ENCODE measurements at regions not wholly inside any gene's neighbourhood (a gene's known extent, or its start where the extent isn't known, plus 50 kb on each side); places are given as distances from the start of the nearest gene placed in this dataset.

DNA sequence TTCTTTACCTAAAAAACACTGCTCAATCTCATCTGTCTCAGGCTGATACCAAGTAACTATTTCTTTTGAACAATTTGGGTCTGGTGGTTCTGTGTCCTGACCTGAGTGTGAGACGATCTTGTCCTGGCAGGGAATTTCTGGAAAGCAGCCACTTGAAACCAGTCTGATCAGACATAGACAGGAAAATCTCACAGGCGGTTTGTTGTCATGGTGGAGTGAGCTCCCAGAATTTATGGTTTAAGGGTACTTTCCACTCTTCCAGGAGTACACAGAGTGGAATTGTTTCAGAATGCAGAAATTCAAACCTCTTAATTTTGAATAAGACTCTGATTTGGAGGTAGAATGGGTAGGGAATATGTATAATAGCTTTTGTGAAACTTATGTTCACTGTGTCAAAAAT lies 268.2 kb downstream of the ISL1 start:
- no peak for DNase-seq (ENCODE audit: low read depth, low spot score)
- H3K9me3 ChIP-seq (ENCODE audit: insufficient read depth, low read length): no peaks in the 10 kb centered on the region
- no peaks in the 10 kb centered on the region for H3K27me3 ChIP-seq (ENCODE audit: insufficient read depth, insufficient read length)
- no peak overlapping the region for H3K4me3 ChIP-seq (ENCODE audit: insufficient read length, low read depth)
- H3K9ac ChIP-seq (ENCODE audit: insufficient read length, low read depth): no peak overlapping the region
- no peaks in the 10 kb centered on the region for H3K4me1 ChIP-seq (ENCODE audit: insufficient read depth, insufficient read length)
- no peak for TF ChIP-seq YY1 (IDR thresholded peaks at IDR 0.05; ENCODE audit: insufficient read depth, insufficient read length)
- no peak for TF ChIP-seq SUZ12 (IDR thresholded peaks at IDR 0.05; ENCODE audit: extremely low read depth, insufficient read depth, insufficient read length)
- no peak for TF ChIP-seq ZNF274 (IDR thresholded peaks at IDR 0.05; ENCODE audit: low read depth, low read length)
- no peaks in the 10 kb centered on the region for H3K36me3 ChIP-seq (ENCODE audit: insufficient read depth, insufficient read length, low read length)

DNA sequence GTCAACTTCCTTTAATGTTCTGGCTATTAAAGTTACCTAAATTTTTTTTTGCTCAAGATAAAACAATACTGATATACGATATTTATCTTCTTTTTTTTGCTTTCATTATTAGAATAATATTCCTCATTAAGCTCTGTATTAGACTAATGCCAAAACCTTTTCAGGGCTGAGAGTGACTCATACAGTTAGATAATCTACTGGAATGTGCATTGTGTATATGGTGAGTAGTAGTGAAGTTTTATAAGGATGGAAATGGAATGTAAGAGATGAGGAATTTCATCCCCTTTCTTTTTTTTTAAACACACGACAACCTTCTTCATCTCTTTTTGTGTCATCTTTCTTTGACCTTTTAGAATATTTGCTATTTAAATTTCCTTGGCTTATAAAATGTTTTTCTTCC lies 268.6 kb downstream of the ISL1 start:
- no peaks in the 10 kb centered on the region for H3K27me3 ChIP-seq (ENCODE audit: insufficient read depth, insufficient read length)
- no peak for DNase-seq (ENCODE audit: low read depth, low spot score)
- TF ChIP-seq YY1 (IDR thresholded peaks at IDR 0.05; ENCODE audit: insufficient read depth, insufficient read length) (no peak), ZNF274 (IDR thresholded peaks at IDR 0.05; ENCODE audit: low read depth, low read length) (no peak), SUZ12 (IDR thresholded peaks at IDR 0.05; ENCODE audit: extremely low read depth, insufficient read depth, insufficient read length) (no peak)

DNA sequence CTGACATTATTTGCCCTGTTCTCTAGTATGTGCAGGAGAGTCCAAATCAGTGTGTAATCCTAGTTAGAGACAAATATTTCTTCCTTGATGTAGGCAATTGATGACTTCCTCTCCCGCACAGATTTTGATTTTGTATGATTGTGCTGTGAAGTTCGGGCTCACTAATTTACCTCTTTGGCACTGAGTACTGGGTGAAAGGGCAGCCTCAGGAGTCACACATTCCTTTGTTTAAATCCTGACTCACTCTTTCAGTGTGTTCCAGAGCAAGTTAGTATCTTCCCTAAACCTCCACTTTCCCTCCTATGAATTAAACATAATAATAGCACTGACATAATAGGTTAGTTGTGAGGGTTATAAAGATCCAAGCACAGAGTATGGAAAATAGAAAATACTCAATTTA lies 269.7 kb downstream of the ISL1 start:
- Histone ChIP-seq H3K9ac (ENCODE audit: insufficient read length, low read depth) (no peak overlapping the region), H3K27me3 (ENCODE audit: insufficient read depth, insufficient read length) (no peaks in the 10 kb centered on the region), H3K4me1 (ENCODE audit: insufficient read depth, insufficient read length) (no peaks in the 10 kb centered on the region), H3K4me3 (ENCODE audit: insufficient read length, low read depth) (no peak overlapping the region), H3K36me3 (ENCODE audit: insufficient read depth, insufficient read length, low read length) (no peaks in the 10 kb centered on the region), H3K9me3 (ENCODE audit: insufficient read depth, low read length) (no peaks in the 10 kb centered on the region)
- no peak for TF ChIP-seq YY1 (IDR thresholded peaks at IDR 0.05; ENCODE audit: insufficient read depth, insufficient read length)
- no peak for TF ChIP-seq ZNF274 (IDR thresholded peaks at IDR 0.05; ENCODE audit: low read depth, low read length)
- no peak for TF ChIP-seq SUZ12 (IDR thresholded peaks at IDR 0.05; ENCODE audit: extremely low read depth, insufficient read depth, insufficient read length)
- no peak for DNase-seq (ENCODE audit: low read depth, low spot score)

More for the DNA sequence above, 268.6 kb downstream of the ISL1 start:
- Histone ChIP-seq H3K4me3 (ENCODE audit: insufficient read length, low read depth) (no peak overlapping the region), H3K9ac (ENCODE audit: insufficient read length, low read depth) (no peak overlapping the region), H3K36me3 (ENCODE audit: insufficient read depth, insufficient read length, low read length) (no peaks in the 10 kb centered on the region), H3K9me3 (ENCODE audit: insufficient read depth, low read length) (no peaks in the 10 kb centered on the region), H3K4me1 (ENCODE audit: insufficient read depth, insufficient read length) (no peaks in the 10 kb centered on the region)

DNA sequence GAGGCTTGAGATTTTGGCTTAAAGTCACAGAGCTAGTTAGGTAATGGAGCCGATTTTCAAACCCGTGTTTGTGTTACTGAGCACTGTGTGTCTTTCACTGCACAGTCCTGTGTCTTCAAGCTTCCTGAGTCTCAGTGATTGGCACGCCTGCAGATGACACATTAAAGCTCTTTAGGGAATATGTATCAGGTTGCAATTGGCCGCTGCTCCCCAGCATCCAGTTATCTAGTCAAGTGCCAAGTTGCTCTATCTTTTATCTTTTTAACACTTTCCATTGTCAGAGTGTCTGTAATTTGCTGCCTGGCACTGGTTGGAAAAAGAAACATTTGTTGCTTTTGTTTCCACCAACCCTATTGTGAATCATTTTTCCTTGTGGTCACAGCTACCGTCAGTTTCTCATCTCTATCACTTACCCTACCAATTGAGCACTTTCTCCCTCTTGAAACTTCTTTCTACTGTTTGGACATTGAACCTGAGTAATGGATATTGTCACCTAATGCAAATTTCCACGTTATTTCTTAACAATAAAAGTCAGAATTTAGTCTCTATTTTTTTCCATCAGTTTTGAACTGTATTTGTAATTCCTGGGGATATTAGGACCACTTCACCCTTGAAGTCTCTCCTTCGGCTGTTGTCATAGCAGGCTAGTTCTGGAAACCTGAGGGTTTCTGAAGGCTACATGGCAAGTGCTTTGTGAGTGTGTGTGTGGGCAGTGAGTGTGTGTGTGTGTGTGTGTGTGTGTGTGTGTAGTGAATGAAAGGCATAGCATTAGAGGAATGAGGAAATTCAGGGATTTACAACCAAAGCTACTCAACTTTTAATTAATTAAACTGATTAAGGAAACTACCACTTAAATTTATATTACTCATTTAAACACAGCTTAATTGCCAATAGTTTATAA lies 274.3 kb downstream of the ISL1 start:
- H3K27me3 ChIP-seq (ENCODE audit: insufficient read depth, insufficient read length): no peaks in the 10 kb centered on the region
- no peaks in the 10 kb centered on the region for H3K36me3 ChIP-seq (ENCODE audit: insufficient read depth, insufficient read length, low read length)
- no peak for DNase-seq (ENCODE audit: low read depth, low spot score)

DNA sequence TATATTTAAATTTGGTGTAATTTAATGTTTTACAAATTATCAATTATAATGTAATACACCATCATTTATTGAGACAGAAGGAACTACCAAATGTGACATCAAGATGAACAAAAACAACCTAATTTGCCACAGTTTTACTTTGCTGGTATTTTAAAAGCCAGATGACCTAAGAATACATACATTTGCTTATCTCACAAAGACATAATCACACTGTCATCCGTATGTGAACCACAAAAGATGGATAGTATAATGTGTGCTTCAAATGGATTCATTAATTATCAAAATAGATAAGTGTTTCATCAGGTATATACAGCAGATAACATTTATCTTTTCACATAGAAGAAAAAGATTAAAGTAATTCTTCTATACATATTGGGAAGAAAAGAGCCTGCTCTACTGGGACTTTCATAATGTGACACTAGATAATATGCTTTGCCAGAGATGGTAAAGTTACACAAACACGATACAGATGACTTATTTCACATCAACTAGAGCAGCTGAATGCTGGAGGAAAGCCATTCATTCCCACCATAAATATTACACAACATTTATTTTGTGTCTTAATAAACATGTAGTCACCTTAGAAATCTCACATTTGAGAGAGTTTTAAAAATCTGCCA lies 278.5 kb downstream of the ISL1 start:
- H3K9me3 ChIP-seq (ENCODE audit: insufficient read depth, low read length): no peaks in the 10 kb centered on the region
- DNase-seq (ENCODE audit: low read depth, low spot score): no peak
- TF ChIP-seq SUZ12 (IDR thresholded peaks at IDR 0.05; ENCODE audit: extremely low read depth, insufficient read depth, insufficient read length) (no peak), YY1 (IDR thresholded peaks at IDR 0.05; ENCODE audit: insufficient read depth, insufficient read length) (no peak), ZNF274 (IDR thresholded peaks at IDR 0.05; ENCODE audit: low read depth, low read length) (no peak)
- no peaks in the 10 kb centered on the region for H3K36me3 ChIP-seq (ENCODE audit: insufficient read depth, insufficient read length, low read length)
- H3K4me1 ChIP-seq (ENCODE audit: insufficient read depth, insufficient read length): no peaks in the 10 kb centered on the region
- no peak overlapping the region for H3K9ac ChIP-seq (ENCODE audit: insufficient read length, low read depth)
- no peak overlapping the region for H3K4me3 ChIP-seq (ENCODE audit: insufficient read length, low read depth)
- H3K27me3 ChIP-seq (ENCODE audit: insufficient read depth, insufficient read length): no peaks in the 10 kb centered on the region

More for the DNA sequence above, 274.3 kb downstream of the ISL1 start:
- no peak for TF ChIP-seq YY1 (IDR thresholded peaks at IDR 0.05; ENCODE audit: insufficient read depth, insufficient read length)
- no peak for TF ChIP-seq ZNF274 (IDR thresholded peaks at IDR 0.05; ENCODE audit: low read depth, low read length)
- no peak for TF ChIP-seq SUZ12 (IDR thresholded peaks at IDR 0.05; ENCODE audit: extremely low read depth, insufficient read depth, insufficient read length)
- H3K9ac ChIP-seq (ENCODE audit: insufficient read length, low read depth): no peak overlapping the region
- H3K4me3 ChIP-seq (ENCODE audit: insufficient read length, low read depth): no peak overlapping the region
- no peaks in the 10 kb centered on the region for H3K9me3 ChIP-seq (ENCODE audit: insufficient read depth, low read length)
- H3K4me1 ChIP-seq (ENCODE audit: insufficient read depth, insufficient read length): no peaks in the 10 kb centered on the region

DNA sequence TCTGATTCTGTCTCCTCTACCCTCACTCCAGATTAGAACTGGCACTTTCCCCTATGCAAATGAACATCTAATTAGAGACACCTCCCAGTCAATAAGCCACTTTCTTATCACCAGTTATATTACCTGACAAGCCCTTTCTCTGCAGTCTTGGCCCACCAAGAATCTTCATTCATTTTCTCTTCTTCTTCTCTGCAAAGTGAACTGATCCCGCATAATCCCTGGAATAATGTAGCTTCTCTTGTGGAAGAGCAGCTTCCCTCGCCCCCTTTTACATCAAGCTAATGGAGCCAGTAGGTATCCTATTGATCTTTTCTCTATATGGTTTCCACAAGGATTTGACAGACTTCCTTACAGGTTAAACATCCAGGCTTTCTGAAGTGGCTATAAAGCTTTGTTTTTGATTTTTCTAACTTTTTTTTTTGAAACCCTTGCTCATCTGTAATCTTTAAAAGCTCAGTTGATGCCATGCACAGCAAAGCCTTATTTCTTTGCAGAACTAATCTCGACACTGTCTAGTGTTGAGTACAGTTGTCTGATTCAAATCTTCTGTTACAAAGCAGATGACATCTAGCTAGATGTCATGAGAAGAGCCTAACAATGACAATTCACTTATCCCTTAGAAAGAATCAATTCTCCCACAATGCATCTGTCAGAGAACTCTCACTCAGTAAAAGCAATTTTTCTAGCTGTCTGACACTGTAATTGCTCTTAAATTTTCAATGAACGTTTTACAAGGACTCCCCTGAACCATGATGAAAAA lies 281.4 kb downstream of the ISL1 start:
- Histone ChIP-seq H3K4me3 (ENCODE audit: insufficient read length, low read depth) (no peak overlapping the region), H3K9ac (ENCODE audit: insufficient read length, low read depth) (no peak overlapping the region), H3K36me3 (ENCODE audit: insufficient read depth, insufficient read length, low read length) (no peaks in the 10 kb centered on the region), H3K4me1 (ENCODE audit: insufficient read depth, insufficient read length) (no peaks in the 10 kb centered on the region), H3K9me3 (ENCODE audit: insufficient read depth, low read length) (no peaks in the 10 kb centered on the region), H3K27me3 (ENCODE audit: insufficient read depth, insufficient read length) (no peaks in the 10 kb centered on the region)
- DNase-seq (ENCODE audit: low read depth, low spot score): no peak
- TF ChIP-seq ZNF274 (IDR thresholded peaks at IDR 0.05; ENCODE audit: low read depth, low read length): no peak

DNA sequence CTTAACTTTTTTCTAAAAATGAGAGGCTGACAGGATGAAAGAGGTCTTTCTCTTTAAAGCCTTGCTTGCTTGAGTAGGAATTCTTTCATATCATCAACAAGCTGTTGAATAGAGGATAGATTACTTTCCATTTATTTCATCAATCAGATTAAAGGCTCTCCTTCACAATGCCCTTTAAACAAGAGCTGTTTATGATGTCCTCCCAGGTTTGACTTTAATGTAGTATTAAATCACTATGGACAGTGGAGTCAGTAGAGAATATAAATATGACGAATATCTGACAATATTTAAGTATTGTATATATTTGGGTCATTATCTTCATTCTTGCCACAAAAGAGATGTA lies 282.0 kb downstream of the ISL1 start:
- TF ChIP-seq SUZ12 (IDR thresholded peaks at IDR 0.05; ENCODE audit: extremely low read depth, insufficient read depth, insufficient read length) (no peak), YY1 (IDR thresholded peaks at IDR 0.05; ENCODE audit: insufficient read depth, insufficient read length) (no peak), ZNF274 (IDR thresholded peaks at IDR 0.05; ENCODE audit: low read depth, low read length) (no peak)
- Histone ChIP-seq H3K9ac (ENCODE audit: insufficient read length, low read depth) (no peak overlapping the region), H3K4me3 (ENCODE audit: insufficient read length, low read depth) (no peak overlapping the region), H3K27me3 (ENCODE audit: insufficient read depth, insufficient read length) (no peaks in the 10 kb centered on the region), H3K4me1 (ENCODE audit: insufficient read depth, insufficient read length) (no peaks in the 10 kb centered on the region), H3K9me3 (ENCODE audit: insufficient read depth, low read length) (no peaks in the 10 kb centered on the region), H3K36me3 (ENCODE audit: insufficient read depth, insufficient read length, low read length) (no peaks in the 10 kb centered on the region)
- DNase-seq (ENCODE audit: low read depth, low spot score): no peak
